Activated CD4-positive, alpha-beta T cell treated with anti-CD3 and anti-CD28 coated beads, Interleukin-2, Interleukin-4, amounts not matched to agents 100 ng/mL and 50 ng/mL, durations not matched to agents 16 hours and 8 hours (primary cell): ENCODE measurements at regions not wholly inside any gene's neighbourhood (a gene's known extent, or its start where the extent isn't known, plus 50 kb on each side); places are given as distances from the start of the nearest gene placed in this dataset.
"Not testable (repeated sequence)": the region's sequence is repeated elsewhere in the genome, so short reads cannot be mapped to it uniquely, and the experiment has no call there.

Experiments used
- DNase-seq: peaks from one replicate; pipeline ENCODE4 v3.0.0-alpha.2; 2020; ENCODE audit warnings: low spot score

GRCh38 chr5:34555699-34556508 is 100.2 kb upstream of the RAI14 start:
- DNase-seq: no peak

GRCh38 chr5:34556509-34556782 is 99.7 kb upstream of the RAI14 start:
- DNase-seq: no peak

DNA sequence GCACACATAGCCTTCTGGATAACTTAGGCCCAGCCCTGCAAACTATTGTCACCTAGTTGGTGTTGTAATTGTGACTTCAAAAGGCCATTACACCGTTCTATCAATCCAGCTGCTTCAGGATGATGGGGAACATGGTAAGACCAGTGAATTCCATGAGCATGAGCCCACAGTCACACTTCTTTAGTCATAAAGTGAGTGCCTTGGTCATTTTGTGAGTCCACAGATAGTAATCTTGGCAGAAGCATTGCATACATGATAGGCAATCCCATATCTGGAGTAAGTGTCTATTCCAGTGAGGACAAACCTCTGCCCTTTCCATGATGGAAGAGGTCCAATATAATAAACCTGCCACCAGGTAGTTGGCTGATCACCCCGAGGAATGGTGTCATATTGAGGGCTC is 94.5 kb upstream of the RAI14 start:
- not testable (repeated sequence) for DNase-seq

GRCh38 chr5:34562791-34563190 is 93.3 kb upstream of the RAI14 start:
- no peak for DNase-seq

GRCh38 chr5:34563269-34563668 is 92.9 kb upstream of the RAI14 start:
- DNase-seq: no peak

- DNase-seq: no peak
Measured at GRCh38 chr5:34563931-34564709, 92.0 kb upstream of the RAI14 start.

DNA sequence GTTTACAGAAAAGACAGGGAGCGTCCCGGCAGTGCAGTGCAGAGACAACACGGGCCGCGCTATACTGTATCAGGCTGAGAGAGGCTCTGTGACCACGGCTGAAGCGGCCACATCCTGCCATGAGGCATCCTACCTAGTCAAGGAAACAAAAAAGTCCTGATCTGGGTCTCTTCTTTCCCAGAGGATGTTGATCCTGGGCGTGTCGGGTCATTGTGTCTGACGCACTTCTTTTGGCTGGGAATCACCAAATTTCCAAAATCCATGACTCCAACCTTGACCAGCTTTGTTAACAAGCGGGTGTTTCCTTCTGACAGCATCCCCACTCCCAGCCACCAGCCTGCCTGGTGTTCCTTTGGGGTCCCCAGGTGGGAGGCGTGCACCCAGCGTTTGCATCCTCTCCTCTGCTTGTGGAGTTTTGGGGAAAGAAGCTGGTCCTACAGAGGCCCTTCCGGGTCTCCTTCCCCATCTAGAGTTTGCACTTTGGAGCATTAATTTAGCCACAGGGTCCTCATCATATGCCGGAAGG is 91.4 kb upstream of the RAI14 start:
- no peak for DNase-seq

GRCh38 chr5:34570143-34570542 is 86.0 kb upstream of the RAI14 start:
- DNase-seq: no peak

DNA sequence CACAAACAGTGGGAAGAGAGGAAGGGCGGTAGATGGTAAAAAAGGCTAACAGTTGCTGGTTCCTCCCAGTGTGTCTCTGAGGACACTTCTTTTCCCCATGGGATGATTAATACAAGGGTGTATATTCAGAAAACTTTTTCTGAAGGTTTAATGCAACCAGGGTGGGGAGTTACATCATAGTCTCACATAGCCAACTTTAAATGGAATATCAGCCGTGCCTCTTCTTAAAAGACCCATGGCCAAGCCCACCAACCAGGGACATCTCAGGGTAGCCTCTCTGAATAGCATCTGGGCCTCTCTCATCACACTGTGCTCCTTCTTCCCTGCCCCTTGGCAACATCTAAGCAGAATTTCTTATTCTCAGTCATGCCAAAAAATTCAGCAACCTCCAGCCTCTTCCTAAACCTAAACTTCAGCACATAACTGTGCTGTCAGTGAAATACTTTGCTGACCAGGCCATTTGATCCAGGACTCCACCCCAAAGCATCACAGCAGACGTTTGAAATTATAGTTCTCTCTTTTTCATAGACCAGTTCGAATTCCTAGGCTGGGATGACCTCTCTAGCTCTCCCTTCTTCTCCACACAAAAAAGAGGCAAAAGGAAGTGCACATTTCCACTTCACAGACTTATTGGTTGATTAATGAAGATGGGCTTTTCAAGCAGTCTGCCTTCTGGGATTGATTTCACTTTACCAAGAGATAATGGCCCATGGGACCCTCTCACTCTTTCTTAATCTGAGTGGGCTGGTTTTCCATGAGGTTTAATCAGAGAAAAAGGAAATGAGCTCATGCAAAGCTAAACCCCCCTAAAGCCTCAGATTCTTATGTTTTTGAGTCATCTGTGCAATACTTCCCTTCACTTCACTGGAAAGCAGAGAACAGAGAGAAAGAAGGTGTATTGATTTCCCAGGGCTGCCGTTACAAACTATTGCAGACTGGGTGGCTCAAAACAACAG is 85.1 kb upstream of the RAI14 start:
- no peak for DNase-seq

DNA sequence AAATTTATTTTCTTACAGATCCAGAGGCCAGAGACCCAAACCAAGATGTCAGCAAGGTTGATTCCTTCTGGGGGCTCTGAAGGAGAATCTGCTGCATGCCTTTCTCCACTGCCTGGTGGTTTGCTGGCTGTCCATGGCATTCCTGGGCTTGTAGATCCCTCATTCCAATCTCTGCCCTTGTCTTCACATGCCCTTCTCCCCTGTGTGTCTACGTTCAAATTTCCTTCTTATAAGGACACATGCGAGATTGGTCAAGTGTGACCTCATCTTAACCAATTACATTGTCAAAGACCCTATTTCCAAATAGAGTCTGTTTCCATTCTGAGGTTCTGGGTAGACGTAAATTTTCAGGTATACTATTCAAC is 84.5 kb upstream of the RAI14 start:
- no peak for DNase-seq

GRCh38 chr5:34574936-34575467 is 81.1 kb upstream of the RAI14 start:
- no peak for DNase-seq

DNA sequence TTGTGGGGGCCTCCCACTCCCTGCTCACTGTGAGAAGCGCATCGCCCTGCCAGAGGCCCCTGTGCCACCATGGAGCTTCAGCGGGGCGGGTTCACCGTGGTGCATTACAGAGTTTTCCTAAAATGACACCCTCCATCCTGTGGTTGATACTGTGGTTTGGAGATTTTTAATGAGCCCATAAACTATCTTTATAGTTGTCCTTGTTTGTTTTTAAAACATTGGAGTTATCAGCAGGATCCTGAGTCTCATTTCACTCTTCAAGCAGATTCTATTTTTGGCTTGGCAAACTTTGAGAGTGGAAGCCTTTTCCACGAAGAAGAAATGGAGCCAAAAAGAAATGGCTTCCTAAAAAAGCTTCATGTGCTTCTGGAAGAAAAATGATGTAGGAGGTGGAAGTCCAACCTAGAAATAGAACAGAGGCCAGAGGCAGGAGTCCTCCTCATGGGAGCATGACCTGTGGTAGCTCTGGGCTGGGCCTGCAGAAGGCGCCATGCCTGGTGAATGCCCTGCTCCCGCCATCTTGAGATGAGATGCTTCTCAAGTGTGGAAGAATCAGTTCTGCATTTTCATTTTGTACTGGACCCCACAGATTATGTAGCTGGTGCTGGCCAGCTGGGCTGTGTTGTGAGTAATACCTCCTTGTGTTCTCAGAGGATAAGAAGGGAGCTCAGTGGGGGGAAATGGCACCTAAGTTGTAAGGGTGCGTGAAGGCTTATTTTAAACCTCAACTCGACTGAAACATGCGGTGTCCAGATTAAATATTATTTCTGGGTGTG is 79.0 kb upstream of the RAI14 start:
- DNase-seq: no peak

DNA sequence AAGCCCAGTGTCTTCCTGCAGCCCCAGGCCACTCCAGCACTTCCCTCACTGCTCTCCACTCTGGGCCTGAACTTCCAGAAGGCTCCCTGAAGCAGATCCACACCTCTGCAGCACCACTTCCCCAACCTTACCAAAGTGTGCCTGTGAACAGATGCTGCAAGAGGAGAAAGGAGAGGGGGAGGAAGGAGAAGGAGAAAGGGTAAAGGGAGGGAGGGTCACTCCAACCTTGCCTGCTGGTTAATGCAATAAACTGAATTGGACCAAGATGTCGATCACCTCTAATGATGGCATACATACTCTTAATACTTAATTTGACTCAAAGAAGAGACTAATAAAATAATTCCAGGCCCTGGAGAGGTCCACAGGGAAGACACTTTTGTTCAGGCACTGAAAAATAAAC is 77.2 kb upstream of the RAI14 start:
- no peak for DNase-seq

DNA sequence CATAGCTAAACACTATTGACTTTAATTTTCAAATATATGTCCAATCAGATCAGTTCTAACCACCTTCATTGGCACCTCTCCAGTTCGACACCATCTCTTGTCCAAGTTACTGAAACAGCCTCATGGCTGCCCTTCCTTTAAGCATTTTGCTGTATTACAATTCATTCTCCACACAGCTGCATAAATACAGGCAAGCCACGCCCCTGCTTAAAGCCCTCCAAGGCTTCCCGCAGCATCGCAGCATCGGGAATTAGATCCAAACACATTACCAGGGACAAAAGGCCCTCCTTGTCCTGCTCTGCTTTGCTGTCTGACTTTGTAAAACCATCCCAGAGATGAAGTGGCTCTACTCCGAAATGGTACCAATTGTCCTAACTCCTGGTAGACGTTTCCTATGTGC is 75.1 kb upstream of the RAI14 start:
- no peak for DNase-seq

DNA sequence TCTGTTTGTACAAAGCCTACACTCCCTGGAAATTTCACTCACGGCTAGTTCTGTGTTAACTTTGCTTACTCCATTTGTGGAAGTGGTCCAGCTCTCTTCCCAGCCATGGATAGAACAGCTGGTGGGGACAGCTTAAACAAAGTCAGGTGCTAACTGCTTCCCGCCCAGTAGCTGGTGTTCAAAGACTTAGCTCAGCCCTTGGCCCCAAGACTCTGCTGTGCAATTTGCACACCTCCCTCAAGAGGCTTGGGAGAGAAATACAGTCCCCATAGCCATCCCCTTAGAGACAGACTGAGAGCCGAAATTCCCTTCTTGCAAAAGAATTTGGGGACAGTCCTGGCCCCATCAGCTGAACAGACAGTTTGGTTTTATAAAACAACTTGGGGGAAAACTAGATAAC is 73.8 kb upstream of the RAI14 start:
- DNase-seq: no peak

DNA sequence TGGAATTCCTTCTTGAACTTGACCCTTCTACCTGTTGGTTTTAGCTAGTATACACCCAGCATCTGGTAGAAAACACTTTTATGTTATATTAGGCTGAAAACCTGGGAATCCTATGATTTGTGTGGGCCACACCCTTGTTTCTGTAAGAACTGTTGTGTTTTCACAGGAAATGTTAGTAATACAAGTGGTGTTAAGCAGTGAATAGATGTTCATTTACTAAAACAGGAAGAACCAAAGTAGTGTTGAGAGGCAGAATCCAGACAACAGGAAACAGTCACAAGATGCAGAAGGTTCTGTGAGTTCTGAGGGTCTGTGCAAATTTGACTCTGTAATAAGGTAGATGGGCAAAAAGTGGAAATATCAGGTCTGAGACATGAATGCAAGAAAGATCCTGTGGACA is 73.0 kb upstream of the RAI14 start:
- no peak for DNase-seq

- no peak for DNase-seq
Measured at GRCh38 chr5:34584165-34584564, 72.0 kb upstream of the RAI14 start.

- no peak for DNase-seq
Measured at GRCh38 chr5:34585601-34586104, 70.5 kb upstream of the RAI14 start.

DNA sequence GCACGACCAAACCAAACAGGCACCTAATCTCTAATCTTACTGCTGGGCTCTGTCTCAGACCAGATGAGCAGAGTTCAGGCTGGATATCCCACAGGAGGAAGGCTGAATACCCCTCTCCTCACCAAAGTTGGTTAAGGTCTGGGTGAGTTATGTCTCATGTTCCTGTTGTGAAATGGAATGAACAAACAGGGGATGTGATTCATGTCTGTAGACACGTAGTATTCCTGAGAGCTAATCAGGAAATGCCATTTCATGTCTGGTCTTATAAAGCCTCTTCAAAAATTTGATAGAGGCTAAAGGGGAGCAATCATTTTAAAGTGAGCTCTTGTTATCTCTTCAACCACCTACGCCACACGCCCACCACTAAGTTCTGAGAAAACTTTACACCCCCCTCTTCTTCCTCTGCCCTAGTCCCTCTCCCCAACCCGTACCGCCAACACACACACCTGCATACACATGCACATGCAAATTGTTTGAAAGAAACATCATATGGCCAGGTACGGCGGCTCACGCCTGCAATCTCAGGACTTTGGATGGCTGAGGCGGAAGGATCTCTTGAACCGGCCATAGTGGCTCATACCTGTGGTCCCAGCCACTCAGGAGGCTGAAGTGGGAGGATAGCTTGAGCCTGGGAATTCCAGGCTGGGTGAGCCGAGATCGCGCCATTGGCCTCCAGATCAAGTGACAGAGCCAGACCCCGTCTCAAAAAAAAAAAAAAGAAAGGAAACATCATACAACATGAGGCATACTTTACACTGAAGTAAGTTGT is 69.8 kb upstream of the RAI14 start:
- no peak for DNase-seq
